PC-9 (cell line): ENCODE measurements at regions not wholly inside any gene's neighbourhood (a gene's known extent, or its start where the extent isn't known, plus 50 kb on each side); places are given as distances from the start of the nearest gene placed in this dataset.

Source experiments
- BruUV-seq: library from RNA; stranded (reverse); fragments of 400-500 nt; replicated peaks from 2 replicates; lab custom pipeline; 2021; lab: Mats Ljungman, UMichigan
- CTCF ChIA-PET: fragments of 300-600 bp; sonication (Branson Sonifier 250); formaldehyde crosslinking; loops from one replicate; lab custom pipeline; 2022; ENCODE audit warnings: antibody characterized with exemption; lab: Charles Lee
- POLR2A ChIA-PET: fragments of 300-600 bp; sonication (Branson Sonifier 250); formaldehyde crosslinking; loops from one replicate; lab custom pipeline; 2022; ENCODE audit warnings: antibody characterized with exemption; ENCODE audit not compliant: unreplicated experiment; lab: Charles Lee
- DNase-seq, 2 experiments: peaks; one replicate each; pipeline versions ENCODE4 v3.0.0 to v3.0.0-alpha.2; 2015 to 2022; ENCODE audit warnings: mixed read lengths in 1 of 2
- H2AFZ ChIP-seq: fragments of 200-600 bp; sonication (generic); 2 replicates; pipeline ENCODE4 v1.8.1; 2017; ENCODE audit warnings: antibody characterized with exemption
- H3F3A ChIP-seq: fragments of 200-600 bp; sonication (generic); 2 replicates; pipeline ENCODE4 v1.8.1; 2017; ENCODE audit warnings: antibody characterized with exemption, mild to moderate bottlenecking, low read depth; ENCODE audit not compliant: insufficient read depth
- H3K27ac ChIP-seq: fragments of 200-600 bp; sonication (generic); 2 replicates; pipeline ENCODE4 v1.6.1; 2016; ENCODE audit warnings: mixed run types
- H3K27me3 ChIP-seq: fragments of 200-600 bp; sonication (generic); 2 replicates; pipeline ENCODE4 v1.6.1; 2016; ENCODE audit warnings: low read depth, mixed run types; ENCODE audit not compliant: insufficient read depth
- H3K36me3 ChIP-seq: fragments of 200-600 bp; sonication (generic); 2 replicates; pipeline ENCODE4 v1.6.1; 2016; ENCODE audit warnings: low read depth, mixed run types
- H3K4me1 ChIP-seq: fragments of 200-600 bp; sonication (generic); replicated peaks from 2 replicates; pipeline ENCODE4 v1.6.1; 2016; ENCODE audit warnings: mixed run types; ENCODE audit not compliant: insufficient read depth
- H3K4me2 ChIP-seq: fragments of 200-600 bp; sonication (generic); 2 replicates; pipeline ENCODE4 v1.6.1; 2017; ENCODE audit warnings: mixed run types
- H3K4me3 ChIP-seq: fragments of 200-600 bp; sonication (generic); 2 replicates; pipeline ENCODE4 v1.6.1; 2016; ENCODE audit warnings: mixed run types
- H3K79me2 ChIP-seq: fragments of 200-600 bp; sonication (generic); 2 replicates; pipeline ENCODE4 v1.6.1; 2017; ENCODE audit warnings: low read depth, mixed run types
- H3K9me2 ChIP-seq: fragments of 200-600 bp; sonication (generic); 2 replicates; pipeline ENCODE4 v1.8.1; 2017; ENCODE audit warnings: mild to moderate bottlenecking; ENCODE audit not compliant: insufficient read depth
- H3K9me3 ChIP-seq: fragments of 200-600 bp; sonication (generic); 2 replicates; pipeline ENCODE4 v1.8.1; 2016; ENCODE audit warnings: low read depth; ENCODE audit not compliant: insufficient read depth
- H4K20me1 ChIP-seq: fragments of 200-600 bp; sonication (generic); 2 replicates; pipeline ENCODE4 v1.8.1; 2017; ENCODE audit not compliant: insufficient read depth
- CTCF ChIP-seq: fragments of 200-600 bp; sonication (generic); conservative IDR thresholded peaks from 2 replicates; pipeline ENCODE4 v1.6.1; 2017; ENCODE audit warnings: mixed run types, antibody characterized with exemption, mild to moderate bottlenecking, moderate library complexity
- EZH2 ChIP-seq: fragments of 200-600 bp; sonication (generic); IDR thresholded peaks from 2 replicates; pipeline ENCODE4 v1.8.0; 2017; ENCODE audit warnings: antibody characterized with exemption, low read depth
- intact Hi-C: fragments of 100-400 bp; cut with micrococcal nuclease; formaldehyde crosslinking; loops from one replicate; pipeline ENCODE4 v1.10.0; 2022; ENCODE audit not compliant: unreplicated experiment

GRCh38 chr18:55095584-55095983 lies 136.3 kb upstream of the CCDC68 start:
- Histone ChIP-seq H3K4me3 (no peak overlapping the region), H3K4me1 (peaks cover 16% of the 10 kb centered on the region), H4K20me1 (no peaks in the 10 kb centered on the region), H3K36me3 (no peaks in the 10 kb centered on the region), H3K9me3 (no peaks in the 10 kb centered on the region; the same call in 1 of the 2 replicates), H3K9me2 (no peaks in the 10 kb centered on the region), H2AFZ (no peak overlapping the region), H3K79me2 (no peaks in the 10 kb centered on the region), H3F3A (peaks cover 10% of the 10 kb centered on the region; the same call in 1 of the 2 replicates), H3K27ac (no peak overlapping the region), H3K27me3 (no peaks in the 10 kb centered on the region), H3K4me2 (no peak overlapping the region)
- POLR2A ChIA-PET, result no interaction called here
- CTCF ChIA-PET, result no interaction called here
- no TSS peak for BruUV-seq
- intact Hi-C loops, result loop anchor here (5.0 kb wide), 1 partner anchor 137 kb away; no protein-coding TSS in a partner anchor
- DNase-seq, result no peak
- TF ChIP-seq EZH2, result no peak
- no peak for TF ChIP-seq CTCF

GRCh38 chr18:55093808-55094207 lies 134.5 kb upstream of the CCDC68 start:
- no TSS peak for BruUV-seq
- intact Hi-C loops, result no loop called here
- Histone ChIP-seq H3F3A (peaks cover 4% of the 10 kb centered on the region; the same call in 1 of the 2 replicates), H3K4me3 (no peak overlapping the region), H3K79me2 (no peaks in the 10 kb centered on the region), H3K4me1 (peaks cover 16% of the 10 kb centered on the region), H3K9me2 (no peaks in the 10 kb centered on the region), H3K9me3 (peaks cover under 1% of the 10 kb centered on the region; the same call in 1 of the 2 replicates), H4K20me1 (no peaks in the 10 kb centered on the region), H2AFZ (no peak overlapping the region), H3K27ac (no peak overlapping the region), H3K36me3 (no peaks in the 10 kb centered on the region), H3K27me3 (no peaks in the 10 kb centered on the region), H3K4me2 (no peak overlapping the region)
- CTCF ChIA-PET, result no interaction called here
- TF ChIP-seq EZH2, result no peak
- TF ChIP-seq CTCF, result no peak
- DNase-seq, result no peak
- POLR2A ChIA-PET, result no interaction called here

GRCh38 chr18:55093295-55093694 lies 134.0 kb upstream of the CCDC68 start:
- Histone ChIP-seq H3K36me3 (no peaks in the 10 kb centered on the region), H3K79me2 (no peaks in the 10 kb centered on the region), H3K9me3 (peaks cover 6% of the 10 kb centered on the region; the same call in 1 of the 2 replicates), H4K20me1 (no peaks in the 10 kb centered on the region), H2AFZ (no peak overlapping the region), H3K4me1 (peaks cover 21% of the 10 kb centered on the region), H3K27me3 (no peaks in the 10 kb centered on the region), H3K9me2 (no peaks in the 10 kb centered on the region), H3K4me2 (no peak overlapping the region), H3F3A (peaks cover 7% of the 10 kb centered on the region), H3K4me3 (no peak overlapping the region), H3K27ac (no peak overlapping the region)
- BruUV-seq, result no TSS peak
- intact Hi-C loops, result no loop called here
- no peak for TF ChIP-seq EZH2
- TF ChIP-seq CTCF, result no peak
- DNase-seq, result no peak
- POLR2A ChIA-PET, result no interaction called here
- CTCF ChIA-PET, result no interaction called here
